Calu3 (cell line): ENCODE measurements at regions not wholly inside any gene's neighbourhood (a gene's known extent, or its start where the extent isn't known, plus 50 kb on each side); places are given as distances from the start of the nearest gene placed in this dataset.

ENCODE experiments used
- BruUV-seq: library from RNA; stranded (reverse); fragments of 400-500 nt; replicated peaks from 2 replicates; lab custom pipeline; 2021; lab: Mats Ljungman, UMichigan
- CTCF ChIA-PET: fragments of 300-600 bp; sonication (Branson Sonifier 250); formaldehyde crosslinking; loops from one replicate; lab custom pipeline; 2022; ENCODE audit warnings: antibody characterized with exemption; lab: Charles Lee
- DNase-seq: peaks from one replicate; pipeline ENCODE4 v3.0.0; 2022
- H3K27ac Mint-ChIP-seq: one replicate; pipeline ENCODE4 v1.8.0; 2022; ENCODE audit warnings: mixed read lengths; ENCODE audit not compliant: unreplicated experiment
- H3K27me3 Mint-ChIP-seq: one replicate; pipeline ENCODE4 v1.8.0; 2022; ENCODE audit warnings: mixed read lengths; ENCODE audit not compliant: unreplicated experiment
- H3K36me3 Mint-ChIP-seq: one replicate; pipeline ENCODE4 v1.8.0; 2022; ENCODE audit warnings: mild to moderate bottlenecking, moderate library complexity, mixed read lengths; ENCODE audit not compliant: insufficient read depth, unreplicated experiment
- H3K4me1 Mint-ChIP-seq: one replicate; pipeline ENCODE4 v1.8.0; 2022; ENCODE audit warnings: mild to moderate bottlenecking, low read depth, mixed read lengths; ENCODE audit not compliant: unreplicated experiment
- H3K4me3 Mint-ChIP-seq: one replicate; pipeline ENCODE4 v1.8.0; 2022; ENCODE audit warnings: mild to moderate bottlenecking, low read depth, moderate library complexity, mixed read lengths; ENCODE audit not compliant: unreplicated experiment
- H3K9me3 Mint-ChIP-seq: one replicate; pipeline ENCODE4 v1.8.0; 2022; ENCODE audit warnings: low read depth, mixed read lengths; ENCODE audit not compliant: unreplicated experiment
- CTCF ChIP-seq: fragments of 200-600 bp; IDR thresholded peaks from one replicate; pipeline ENCODE4 v1.8.0; 2022; ENCODE audit warnings: antibody characterized with exemption; ENCODE audit not compliant: unreplicated experiment
- intact Hi-C: fragments of 100-400 bp; cut with micrococcal nuclease; formaldehyde crosslinking; loops from one replicate; pipeline ENCODE4 v1.10.0; 2022; ENCODE audit not compliant: unreplicated experiment

GRCh38 chr5:135238622-135239452 is 160.2 kb downstream of the MACROH2A1 start:
- intact Hi-C loops, result no loop called here

GRCh38 chr5:135237748-135238103 is 161.3 kb downstream of the MACROH2A1 start:
- Mint-ChIP-seq H3K27ac (no peak overlapping the region), H3K4me3 (no peak overlapping the region), H3K36me3 (peaks cover 4% of the 10 kb centered on the region), H3K27me3 (peaks cover 68% of the 10 kb centered on the region), H3K4me1 (no peaks in the 10 kb centered on the region), H3K9me3 (no peaks in the 10 kb centered on the region)
- intact Hi-C loops, result no loop called here
- TF ChIP-seq CTCF, result no peak
- no peak for DNase-seq
- no TSS peak for BruUV-seq
- CTCF ChIA-PET, result interaction anchor here (1.9 to 2.1 kb wide), 2 partner anchors 9 to 21 kb away, joined by 6 to 7 read pairs; no protein-coding TSS in a partner anchor

More at GRCh38 chr5:135238622-135239452, 160.2 kb downstream of the MACROH2A1 start:
- CTCF ChIA-PET, result no interaction called here
- Mint-ChIP-seq H3K27me3 (peaks cover 59% of the 10 kb centered on the region), H3K4me3 (no peak overlapping the region), H3K36me3 (peaks cover 4% of the 10 kb centered on the region), H3K4me1 (no peaks in the 10 kb centered on the region), H3K9me3 (no peaks in the 10 kb centered on the region), H3K27ac (no peak overlapping the region)
- no peak for DNase-seq
- BruUV-seq, result no TSS peak
- no peak for TF ChIP-seq CTCF

GRCh38 chr5:135236908-135237747 is 161.9 kb downstream of the MACROH2A1 start:
- no peaks in the 10 kb centered on the region for H3K4me1 Mint-ChIP-seq
- no peak overlapping the region for H3K27ac Mint-ChIP-seq
- H3K27me3 Mint-ChIP-seq, result peaks cover 68% of the 10 kb centered on the region
- H3K9me3 Mint-ChIP-seq, result no peaks in the 10 kb centered on the region
- TF ChIP-seq CTCF, result no peak
- intact Hi-C loops, result no loop called here
- no TSS peak for BruUV-seq
- no peak for DNase-seq
- CTCF ChIA-PET, result interaction anchor here (0.6 to 2.1 kb wide), 3 partner anchors 9 to 1862 kb away, joined by 5 to 7 read pairs (median 6); no protein-coding TSS in a partner anchor
- H3K4me3 Mint-ChIP-seq, result no peak overlapping the region
- H3K36me3 Mint-ChIP-seq, result peaks cover 4% of the 10 kb centered on the region

GRCh38 chr5:135236228-135236907 is 162.7 kb downstream of the MACROH2A1 start:
- H3K36me3 Mint-ChIP-seq, result peaks cover 4% of the 10 kb centered on the region
- TF ChIP-seq CTCF, result no peak
- peaks cover 67% of the 10 kb centered on the region for H3K27me3 Mint-ChIP-seq
- no peak for DNase-seq
- H3K9me3 Mint-ChIP-seq, result no peaks in the 10 kb centered on the region
- no peak overlapping the region for H3K4me3 Mint-ChIP-seq
- H3K4me1 Mint-ChIP-seq, result no peaks in the 10 kb centered on the region
- no TSS peak for BruUV-seq
- CTCF ChIA-PET, result interaction anchor here (0.6 to 2.1 kb wide), 3 partner anchors 10 to 323 kb away, joined by 4 to 7 read pairs (median 6); no protein-coding TSS in a partner anchor
- intact Hi-C loops, result no loop called here
- no peak overlapping the region for H3K27ac Mint-ChIP-seq
